ENCODE measurements at regions not wholly inside any gene's neighbourhood (a gene's known extent, or its start where the extent isn't known, plus 50 kb on each side); places are given as distances from the start of the nearest gene placed in this dataset.

DNA sequence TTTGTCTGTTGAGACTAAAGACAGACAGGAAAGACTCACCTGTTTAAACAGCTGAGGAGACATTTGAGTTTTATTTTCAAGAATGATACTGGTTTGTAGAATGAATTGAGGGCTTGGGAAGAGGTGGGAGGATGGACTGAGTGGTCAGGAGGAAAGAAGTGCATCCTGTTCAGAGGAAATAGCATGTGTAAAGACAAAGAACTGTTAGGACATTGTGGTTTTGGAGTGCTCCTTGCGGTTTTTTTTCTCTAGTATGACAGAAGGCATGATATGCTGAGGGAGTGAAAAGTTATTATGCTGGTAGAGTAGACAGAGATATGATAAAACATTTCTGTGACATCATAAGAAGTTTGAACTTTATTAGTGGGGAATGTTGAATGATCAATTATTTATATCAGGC lies 270.7 kb upstream of the ELAVL2 start:
- TF ChIP-seq CEBPB (IDR thresholded peaks at IDR 0.05; ENCODE audit: borderline replicate concordance, low read depth, low read length) (no peak), MAZ (IDR thresholded peaks at IDR 0.05; ENCODE audit: borderline replicate concordance, low read depth, low read length) (no peak), MAZ (CRISPR knock-in tag; IDR thresholded peaks at IDR 0.05; ENCODE audit: low read depth) (no peak), TARDBP (CRISPR knock-in tag; IDR thresholded peaks at IDR 0.05) (no peak), ZNF772 (CRISPR knock-in tag; IDR thresholded peaks at IDR 0.05) (no peak), NCOA2 (CRISPR knock-in tag; IDR thresholded peaks at IDR 0.05) (no peak), ZNF510 (CRISPR knock-in tag; IDR thresholded peaks at IDR 0.05; ENCODE audit: low read depth) (no peak), CHD2 (IDR thresholded peaks at IDR 0.05; ENCODE audit: low read depth, low read length) (no peak), PHF8 (CRISPR knock-in tag; IDR thresholded peaks at IDR 0.05) (no peak), MAFK (conservative IDR thresholded peaks at IDR 0.05 in 1 of 2, IDR thresholded peaks at IDR 0.05 in 1 of 2; ENCODE audit: low read length in 2 of 2) (no peak), SAP130 (CRISPR knock-in tag; IDR thresholded peaks at IDR 0.05; ENCODE audit: low read depth) (no peak)
- TF ChIP-seq, protein P1, sequence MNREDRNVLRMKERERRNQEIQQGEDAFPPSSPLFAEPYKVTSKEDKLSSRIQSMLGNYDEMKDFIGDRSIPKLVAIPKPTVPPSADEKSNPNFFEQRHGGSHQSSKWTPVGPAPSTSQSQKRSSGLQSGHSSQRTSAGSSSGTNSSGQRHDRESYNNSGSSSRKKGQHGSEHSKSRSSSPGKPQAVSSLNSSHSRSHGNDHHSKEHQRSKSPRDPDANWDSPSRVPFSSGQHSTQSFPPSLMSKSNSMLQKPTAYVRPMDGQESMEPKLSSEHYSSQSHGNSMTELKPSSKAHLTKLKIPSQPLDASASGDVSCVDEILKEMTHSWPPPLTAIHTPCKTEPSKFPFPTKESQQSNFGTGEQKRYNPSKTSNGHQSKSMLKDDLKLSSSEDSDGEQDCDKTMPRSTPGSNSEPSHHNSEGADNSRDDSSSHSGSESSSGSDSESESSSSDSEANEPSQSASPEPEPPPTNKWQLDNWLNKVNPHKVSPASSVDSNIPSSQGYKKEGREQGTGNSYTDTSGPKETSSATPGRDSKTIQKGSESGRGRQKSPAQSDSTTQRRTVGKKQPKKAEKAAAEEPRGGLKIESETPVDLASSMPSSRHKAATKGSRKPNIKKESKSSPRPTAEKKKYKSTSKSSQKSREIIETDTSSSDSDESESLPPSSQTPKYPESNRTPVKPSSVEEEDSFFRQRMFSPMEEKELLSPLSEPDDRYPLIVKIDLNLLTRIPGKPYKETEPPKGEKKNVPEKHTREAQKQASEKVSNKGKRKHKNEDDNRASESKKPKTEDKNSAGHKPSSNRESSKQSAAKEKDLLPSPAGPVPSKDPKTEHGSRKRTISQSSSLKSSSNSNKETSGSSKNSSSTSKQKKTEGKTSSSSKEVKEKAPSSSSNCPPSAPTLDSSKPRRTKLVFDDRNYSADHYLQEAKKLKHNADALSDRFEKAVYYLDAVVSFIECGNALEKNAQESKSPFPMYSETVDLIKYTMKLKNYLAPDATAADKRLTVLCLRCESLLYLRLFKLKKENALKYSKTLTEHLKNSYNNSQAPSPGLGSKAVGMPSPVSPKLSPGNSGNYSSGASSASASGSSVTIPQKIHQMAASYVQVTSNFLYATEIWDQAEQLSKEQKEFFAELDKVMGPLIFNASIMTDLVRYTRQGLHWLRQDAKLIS (CRISPR knock-in tag; IDR thresholded peaks at IDR 0.05) = no peak
